ENCODE measurements at regions not wholly inside any gene's neighbourhood (a gene's known extent, or its start where the extent isn't known, plus 50 kb on each side); places are given as distances from the start of the nearest gene placed in this dataset.
A peak's percentile ranks its signal among the peaks of the same experiment; 100 is the strongest.

DNA sequence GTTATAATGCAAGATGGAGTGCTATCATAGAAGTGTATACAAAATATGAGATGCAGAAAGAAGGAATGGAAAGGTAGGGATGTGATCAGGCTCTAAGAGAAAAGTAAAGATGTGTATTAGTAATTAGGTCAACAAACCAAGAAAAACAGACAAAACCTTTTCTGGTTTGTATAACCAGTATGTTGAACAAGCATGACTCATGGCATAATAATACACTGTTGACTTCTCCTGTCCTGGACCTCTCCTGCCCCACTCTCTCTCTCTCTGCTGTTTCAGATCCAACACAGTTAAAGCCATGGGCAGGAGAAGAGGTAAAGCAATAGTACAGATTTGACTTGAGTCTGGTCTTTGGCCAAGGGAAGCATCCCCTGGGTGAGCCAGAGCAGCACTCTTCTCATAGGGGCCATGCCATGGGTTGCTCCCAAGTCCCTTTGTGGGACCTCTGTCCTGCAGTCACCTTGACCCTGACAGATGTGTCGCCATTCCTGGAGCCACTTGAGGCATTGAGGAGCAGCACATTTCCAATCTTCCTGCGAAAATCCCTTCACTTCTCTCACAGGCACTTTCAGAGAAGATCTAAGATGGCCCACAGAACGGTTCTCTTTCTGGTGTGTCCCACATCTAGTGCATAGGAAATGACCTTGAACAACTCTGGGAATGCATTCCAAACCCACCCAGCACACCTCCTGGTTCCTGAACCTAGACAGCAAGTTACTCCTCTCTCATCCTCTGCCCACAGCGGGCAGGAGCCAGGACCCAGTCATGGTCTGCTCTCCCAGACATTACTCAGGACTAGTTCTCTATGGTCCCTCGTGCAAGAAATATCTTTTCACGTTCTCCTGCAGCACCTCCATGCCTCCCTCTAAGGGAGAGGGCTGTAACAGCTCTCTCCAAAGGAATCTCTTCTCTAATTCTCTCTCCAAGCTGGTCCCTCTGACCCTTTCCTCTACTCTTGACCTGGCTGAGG lies 58.2 kb upstream of the PRSS23 start:
- TF ChIP-seq, protein P1, sequence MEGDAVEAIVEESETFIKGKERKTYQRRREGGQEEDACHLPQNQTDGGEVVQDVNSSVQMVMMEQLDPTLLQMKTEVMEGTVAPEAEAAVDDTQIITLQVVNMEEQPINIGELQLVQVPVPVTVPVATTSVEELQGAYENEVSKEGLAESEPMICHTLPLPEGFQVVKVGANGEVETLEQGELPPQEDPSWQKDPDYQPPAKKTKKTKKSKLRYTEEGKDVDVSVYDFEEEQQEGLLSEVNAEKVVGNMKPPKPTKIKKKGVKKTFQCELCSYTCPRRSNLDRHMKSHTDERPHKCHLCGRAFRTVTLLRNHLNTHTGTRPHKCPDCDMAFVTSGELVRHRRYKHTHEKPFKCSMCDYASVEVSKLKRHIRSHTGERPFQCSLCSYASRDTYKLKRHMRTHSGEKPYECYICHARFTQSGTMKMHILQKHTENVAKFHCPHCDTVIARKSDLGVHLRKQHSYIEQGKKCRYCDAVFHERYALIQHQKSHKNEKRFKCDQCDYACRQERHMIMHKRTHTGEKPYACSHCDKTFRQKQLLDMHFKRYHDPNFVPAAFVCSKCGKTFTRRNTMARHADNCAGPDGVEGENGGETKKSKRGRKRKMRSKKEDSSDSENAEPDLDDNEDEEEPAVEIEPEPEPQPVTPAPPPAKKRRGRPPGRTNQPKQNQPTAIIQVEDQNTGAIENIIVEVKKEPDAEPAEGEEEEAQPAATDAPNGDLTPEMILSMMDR (IDR thresholded peaks at IDR 0.05) = no peak
- no peak for TF ChIP-seq ZFX (IDR thresholded peaks at IDR 0.05; ENCODE audit: borderline replicate concordance)
- peak overlapping the region; percentile 79 for H3K27ac ChIP-seq

DNA sequence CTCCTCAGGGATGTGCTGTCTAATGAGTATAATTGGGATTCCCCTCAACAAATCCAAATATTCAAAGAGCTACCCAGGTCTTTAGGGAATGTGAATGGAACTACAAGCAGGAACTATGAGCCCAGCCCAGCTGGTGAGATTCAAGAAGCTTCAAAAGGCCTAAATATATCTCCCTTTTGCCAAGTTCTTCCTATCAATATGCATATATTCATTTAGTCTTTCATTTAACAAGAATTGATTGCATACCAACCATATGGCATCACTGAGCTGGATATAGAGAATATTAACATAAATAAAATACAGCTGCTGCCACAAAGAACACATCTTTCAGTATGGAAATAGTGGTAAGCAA lies 58.9 kb upstream of the PRSS23 start:
- TF ChIP-seq ZFX (IDR thresholded peaks at IDR 0.05; ENCODE audit: borderline replicate concordance) = no peak
- TF ChIP-seq, protein P1 (IDR thresholded peaks at IDR 0.05) = no peak
- H3K27ac ChIP-seq = peak overlapping the region; percentile 79

DNA sequence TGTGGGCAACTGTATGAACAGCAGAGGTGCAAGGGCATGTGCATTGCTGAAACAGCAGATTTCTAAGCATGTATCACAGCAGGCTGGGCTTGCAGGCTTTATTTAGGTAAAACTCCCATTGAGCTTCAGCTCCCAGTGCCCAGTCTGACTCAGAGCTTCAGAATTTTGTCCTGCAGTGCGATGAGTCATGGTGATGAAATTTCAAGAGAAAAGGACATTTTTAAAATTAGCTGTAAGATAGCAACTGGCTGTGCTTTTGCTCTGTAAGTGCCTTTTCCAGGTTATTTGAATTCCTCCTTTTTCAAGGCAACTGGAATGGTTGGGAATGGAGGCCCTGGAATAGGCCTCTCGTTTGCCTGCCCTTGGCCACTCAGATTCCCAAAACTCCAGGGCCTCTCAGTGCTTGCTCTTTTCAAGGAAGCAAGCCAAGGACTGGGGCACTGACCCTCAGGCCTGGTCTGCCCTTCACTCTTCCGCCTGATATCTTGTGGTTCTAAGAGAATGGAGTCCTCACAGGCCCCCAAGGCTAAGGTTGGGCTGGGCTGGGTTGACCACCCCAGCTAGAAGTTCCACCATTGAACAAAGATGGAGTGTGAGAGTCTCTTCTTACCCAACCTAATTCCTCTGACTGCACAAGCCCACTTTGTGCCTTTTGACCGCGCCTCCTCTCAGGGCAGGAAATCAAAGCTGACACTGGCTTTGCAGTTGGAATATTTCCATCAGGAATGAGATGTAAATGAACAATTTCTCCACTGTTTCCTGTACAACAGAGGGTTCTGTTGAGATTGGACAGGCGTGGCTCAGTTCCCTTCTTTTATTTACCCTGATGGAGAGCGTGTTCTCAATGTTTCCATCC lies 59.5 kb upstream of the PRSS23 start:
- no peak for TF ChIP-seq ZFX (IDR thresholded peaks at IDR 0.05; ENCODE audit: borderline replicate concordance)
- TF ChIP-seq, protein P1 (IDR thresholded peaks at IDR 0.05) = no peak
- peak overlapping the region; percentile 79 for H3K27ac ChIP-seq

DNA sequence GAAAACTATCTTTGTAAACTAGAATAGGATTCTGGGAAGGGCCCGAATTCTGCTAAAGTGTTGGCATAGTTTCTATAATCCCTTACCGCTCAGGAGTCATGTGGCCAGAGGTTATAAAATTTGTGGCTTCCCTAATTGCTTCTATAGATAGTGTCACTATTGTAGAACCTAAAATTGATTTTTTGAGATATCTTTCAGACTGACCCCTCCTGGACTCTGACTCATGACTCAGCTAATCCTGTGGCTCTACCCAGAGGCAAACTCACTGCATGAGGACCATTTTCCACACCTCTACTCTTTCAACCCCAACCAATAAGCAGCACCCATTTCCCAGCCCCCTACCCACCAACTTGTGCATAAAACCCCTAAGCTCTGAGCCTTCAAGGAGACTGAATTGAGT lies 61.8 kb upstream of the PRSS23 start:
- TF ChIP-seq, protein P1 (IDR thresholded peaks at IDR 0.05) = no peak
- no peak for TF ChIP-seq ZFX (IDR thresholded peaks at IDR 0.05; ENCODE audit: borderline replicate concordance)

DNA sequence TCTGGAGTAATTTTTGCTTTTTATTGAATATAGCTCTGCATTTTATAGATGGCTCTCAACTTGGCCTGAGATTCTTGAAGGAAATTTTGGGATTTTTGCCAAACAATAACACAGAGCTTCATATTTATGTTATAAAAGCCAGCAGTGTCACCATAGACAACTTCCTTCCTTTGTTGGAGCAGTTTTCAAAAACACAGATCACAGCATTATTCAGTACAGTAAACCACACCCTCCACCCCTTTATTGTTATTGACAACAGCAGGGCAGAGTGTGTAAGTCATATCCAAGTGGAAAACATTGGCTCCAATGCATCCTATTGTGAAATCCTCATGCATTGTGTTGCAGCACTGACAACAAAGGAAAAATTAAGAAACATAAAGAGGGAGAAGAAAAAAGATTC lies 62.6 kb upstream of the PRSS23 start:
- no peak overlapping the region for H3K27ac ChIP-seq
- TF ChIP-seq, protein P1 (IDR thresholded peaks at IDR 0.05) = no peak
- TF ChIP-seq ZFX (IDR thresholded peaks at IDR 0.05; ENCODE audit: borderline replicate concordance) = no peak

More for the DNA sequence above, 61.8 kb upstream of the PRSS23 start:
- H3K27ac ChIP-seq = no peak overlapping the region

DNA sequence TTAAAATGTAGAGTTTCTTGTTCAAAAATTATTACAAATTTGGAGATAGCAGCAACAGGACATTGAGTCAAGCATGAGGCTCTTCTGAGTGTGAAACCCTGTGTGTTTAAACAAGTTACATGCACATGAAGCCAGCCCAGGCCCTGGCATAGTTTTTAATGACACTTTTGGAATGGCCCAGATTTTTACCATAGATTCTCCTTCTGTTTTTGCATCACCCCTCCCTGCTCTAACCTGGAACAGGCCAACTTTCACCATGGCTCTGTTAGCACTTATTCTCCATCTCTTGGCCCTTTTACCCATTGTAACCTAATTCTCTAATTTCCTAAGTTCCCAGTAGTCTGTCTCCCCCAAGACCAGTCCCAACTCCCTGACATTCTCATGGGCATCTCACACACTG lies 63.1 kb upstream of the PRSS23 start:
- no peak overlapping the region for H3K27ac ChIP-seq
- TF ChIP-seq, protein P1 (IDR thresholded peaks at IDR 0.05) = no peak
- TF ChIP-seq ZFX (IDR thresholded peaks at IDR 0.05; ENCODE audit: borderline replicate concordance) = no peak
